IPS DF 6.9 (cell line): ENCODE measurements at regions not wholly inside any gene's neighbourhood (a gene's known extent, or its start where the extent isn't known, plus 50 kb on each side); places are given as distances from the start of the nearest gene placed in this dataset.

Source experiments
- DNase-seq: peaks from one replicate; pipeline ENCODE4 v3.0.0-alpha.2; 2013; ENCODE audit warnings: low read depth, low spot score
- H3K27ac ChIP-seq: one replicate; pipeline ENCODE4 v1.5.1; 2013; ENCODE audit warnings: low read length, control low read depth
- H3K27me3 ChIP-seq: 2 replicates; pipeline ENCODE4 v1.6.1; 2013; ENCODE audit warnings: mild to moderate bottlenecking, low read length; ENCODE audit not compliant: control insufficient read depth, insufficient read depth
- H3K36me3 ChIP-seq: 2 replicates; pipeline ENCODE4 v1.6.1; 2013; ENCODE audit warnings: low read length; ENCODE audit not compliant: control insufficient read depth, insufficient read depth
- H3K4me1 ChIP-seq: 2 replicates; pipeline ENCODE4 v1.6.1; 2013; ENCODE audit warnings: low read length; ENCODE audit not compliant: control insufficient read depth, insufficient read depth
- H3K4me3 ChIP-seq: 2 replicates; pipeline ENCODE4 v1.5.1; 2013; ENCODE audit warnings: mild to moderate bottlenecking, low read length
- H3K9me3 ChIP-seq: 2 replicates; pipeline ENCODE4 v1.6.1; 2013; ENCODE audit warnings: low read length, inconsistent platforms; ENCODE audit not compliant: control insufficient read depth, insufficient read depth
- WGBS: extraction: QIAGEN DNeasy Blood & Tissue Kit; methylation state at CpG from one replicate; pipeline ENCODE4 v1.1.7; 2013; ENCODE audit warnings: mixed read lengths, missing lambda C conversion rate; ENCODE audit not compliant: insufficient read length, insufficient coverage; 5-methylcytosine and 5-hydroxymethylcytosine counted together

DNA sequence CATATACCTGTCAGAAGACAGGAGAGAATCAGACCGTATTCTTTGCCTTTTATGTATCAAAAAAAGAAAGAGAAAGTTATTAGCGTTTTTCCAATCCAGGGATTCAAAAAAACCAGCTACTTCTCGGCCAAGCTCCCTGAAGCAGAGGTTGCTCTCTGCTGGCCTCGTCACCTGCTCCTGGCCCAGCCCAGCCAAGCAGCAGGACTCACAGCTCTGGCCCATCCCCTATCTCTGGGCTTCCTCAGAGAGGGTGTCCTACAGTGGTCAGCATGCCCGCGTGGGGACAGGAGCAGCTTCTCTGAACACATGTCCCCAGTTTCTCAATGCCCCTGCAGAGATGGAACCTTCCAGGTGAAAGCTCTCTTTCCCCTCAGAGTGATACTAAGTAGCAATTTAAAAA lies 209.0 kb downstream of the URI1 start:
- no peaks in the 10 kb centered on the region for H3K9me3 ChIP-seq

DNA sequence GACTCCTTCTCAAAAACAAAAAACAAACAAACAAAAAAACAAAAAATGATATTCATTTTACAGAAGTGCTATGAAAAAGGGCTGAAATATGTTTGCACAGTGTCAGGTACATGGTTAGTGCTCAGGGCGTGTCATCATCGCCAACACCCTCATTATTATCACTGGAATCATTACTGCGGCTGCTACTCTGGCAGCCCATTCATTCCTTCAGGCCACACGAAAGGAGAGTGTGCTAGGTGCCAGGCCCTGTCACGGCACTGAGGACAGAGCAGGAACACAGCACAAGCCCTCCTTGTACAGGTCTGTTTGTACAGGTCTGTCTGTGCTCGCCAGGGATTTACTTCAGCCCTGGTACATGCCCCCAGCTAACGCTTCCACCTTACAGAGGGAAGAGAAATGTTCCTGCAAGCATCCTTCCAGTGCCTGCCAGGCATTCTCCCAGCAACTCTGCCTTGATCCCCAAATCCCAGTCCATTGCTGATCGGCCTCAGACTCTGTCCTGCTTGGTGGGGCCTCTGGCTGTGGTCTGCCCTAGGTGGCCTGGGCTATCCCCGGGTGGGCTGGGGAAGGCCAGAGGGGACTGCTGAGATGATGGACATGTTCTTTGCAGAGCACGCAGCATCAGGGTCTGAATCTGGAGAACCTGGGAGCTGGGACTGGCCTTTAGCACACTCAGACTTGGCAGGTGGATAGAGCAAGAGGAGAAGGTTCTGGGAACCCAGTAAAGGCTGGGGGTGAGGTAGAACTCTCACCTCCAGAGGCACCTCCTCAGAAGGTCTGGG lies 210.7 kb downstream of the URI1 start:
- no peak overlapping the region for H3K4me3 ChIP-seq
- H3K27me3 ChIP-seq = no peaks in the 10 kb centered on the region
- no peak for DNase-seq
- H3K27ac ChIP-seq = no peak overlapping the region
- no peaks in the 10 kb centered on the region for H3K36me3 ChIP-seq
- no peaks in the 10 kb centered on the region for H3K9me3 ChIP-seq
- WGBS = no CpG with 5 or more reads among the region's 10 CpGs
- H3K4me1 ChIP-seq = no peaks in the 10 kb centered on the region

More for the DNA sequence above, 209.0 kb downstream of the URI1 start:
- DNase-seq = no peak
- Histone ChIP-seq H3K4me3 (no peak overlapping the region), H3K4me1 (no peaks in the 10 kb centered on the region), H3K27me3 (no peaks in the 10 kb centered on the region), H3K36me3 (no peaks in the 10 kb centered on the region), H3K27ac (no peak overlapping the region)
- no CpG with 5 or more reads among the region's 6 CpGs for WGBS

DNA sequence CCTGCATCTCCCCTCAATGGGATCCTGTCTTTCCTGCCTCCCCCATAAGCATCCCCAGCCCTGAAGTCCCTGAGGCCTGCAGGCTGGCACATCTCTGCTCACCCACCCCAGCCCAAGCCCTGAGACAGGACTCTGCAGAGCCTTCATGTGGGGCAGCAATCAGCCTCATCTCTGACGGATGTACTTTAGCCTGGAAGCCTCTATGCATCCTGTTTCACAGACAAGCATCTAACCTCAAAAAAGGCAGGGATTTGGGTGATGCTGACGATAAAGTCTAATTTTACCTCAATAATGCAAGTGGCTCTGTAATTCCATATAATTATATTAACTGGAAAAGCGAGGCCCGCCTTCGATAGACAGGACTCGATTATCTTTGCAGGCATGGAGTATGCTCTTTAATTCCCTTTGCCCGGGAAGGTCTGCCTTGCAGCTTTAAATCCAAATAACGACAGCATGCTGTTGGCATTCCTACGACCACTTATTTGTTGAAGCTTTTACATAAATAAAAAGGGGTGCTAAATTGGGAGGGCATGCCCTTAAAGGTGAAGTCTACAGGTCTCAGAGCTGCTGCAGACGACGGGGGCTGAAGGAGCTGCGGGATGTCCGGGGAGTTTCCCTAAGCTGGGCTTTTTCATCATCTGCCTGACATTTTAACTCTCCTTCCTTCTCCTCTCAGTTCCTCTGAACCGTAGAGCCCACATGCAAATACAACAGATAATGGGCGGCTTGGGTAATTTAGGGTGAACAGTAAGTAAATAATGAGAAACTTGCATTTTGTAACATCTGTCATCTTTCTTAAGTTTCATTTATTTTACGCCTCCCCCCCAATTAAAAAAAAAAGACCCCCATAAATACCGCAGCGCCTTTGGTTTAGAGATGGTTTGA lies 211.5 kb downstream of the URI1 start:
- Histone ChIP-seq H3K27ac (no peak overlapping the region), H3K4me1 (no peaks in the 10 kb centered on the region), H3K27me3 (no peaks in the 10 kb centered on the region), H3K36me3 (no peaks in the 10 kb centered on the region), H3K9me3 (no peaks in the 10 kb centered on the region), H3K4me3 (no peak overlapping the region)
- no CpG with 5 or more reads among the region's 18 CpGs for WGBS
- DNase-seq = no peak

DNA sequence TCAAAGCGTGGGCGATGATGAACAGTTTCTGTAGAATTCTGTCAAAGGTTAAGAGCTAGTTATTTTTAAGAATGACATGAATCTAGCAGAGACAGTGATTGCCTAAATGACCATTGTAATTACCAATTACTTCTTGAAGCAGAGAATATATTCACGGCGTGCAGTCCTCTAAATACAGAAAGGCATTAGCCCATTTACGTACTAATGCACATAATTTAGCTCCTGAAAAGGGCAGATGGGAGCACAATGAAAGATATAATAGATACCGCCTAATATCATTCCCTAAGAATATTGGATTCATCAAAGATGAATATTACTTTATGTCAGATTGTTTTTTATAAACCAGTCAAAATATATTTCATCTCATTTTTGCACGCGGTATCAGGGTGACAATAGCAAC lies 212.4 kb downstream of the URI1 start:
- no peaks in the 10 kb centered on the region for H3K4me1 ChIP-seq
- H3K27ac ChIP-seq = no peak overlapping the region
- WGBS = no CpG with 5 or more reads among the region's 8 CpGs

DNA sequence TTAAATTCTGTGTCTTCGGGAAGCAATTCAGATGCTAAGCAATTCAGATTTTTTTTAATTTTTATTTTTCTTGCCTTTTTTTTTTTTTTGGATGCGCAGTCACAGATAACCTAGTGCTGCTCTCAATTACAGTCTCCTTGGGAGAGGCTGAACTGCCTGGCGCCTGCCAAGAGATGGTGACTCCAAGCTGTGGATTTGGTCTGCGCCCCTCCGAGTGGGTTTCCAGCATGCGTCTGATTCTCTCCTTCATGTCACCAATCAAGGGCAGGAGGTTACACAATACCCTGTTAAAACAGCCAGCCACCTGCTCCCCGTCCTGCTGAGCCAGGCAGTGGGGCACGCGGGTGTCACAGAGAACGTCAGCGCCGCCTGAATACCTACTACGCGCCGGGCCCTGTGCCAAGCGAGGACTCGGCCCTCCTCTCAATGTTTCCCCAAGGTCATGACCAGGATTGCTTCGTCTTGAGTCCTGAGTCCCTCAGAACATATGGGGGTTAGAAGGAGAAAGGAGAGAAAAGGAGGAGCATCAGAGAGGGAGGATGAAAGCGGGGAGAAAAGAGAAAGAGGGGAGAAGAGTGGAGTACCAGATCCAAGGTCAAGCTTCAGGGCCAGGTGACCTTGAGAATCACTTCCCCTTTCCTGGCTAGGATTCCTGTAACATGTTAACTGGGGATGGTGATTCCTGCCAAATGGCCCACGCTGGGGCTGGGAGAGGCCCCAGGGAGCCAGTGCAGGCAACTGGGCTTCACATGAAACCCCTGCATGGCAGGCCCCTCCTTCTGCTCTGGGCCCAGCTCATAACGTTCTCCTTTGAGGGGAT lies 213.6 kb downstream of the URI1 start:
- Histone ChIP-seq H3K27me3 (no peaks in the 10 kb centered on the region), H3K4me1 (no peaks in the 10 kb centered on the region), H3K27ac (no peak overlapping the region), H3K36me3 (no peaks in the 10 kb centered on the region), H3K9me3 (no peaks in the 10 kb centered on the region), H3K4me3 (no peak overlapping the region)
- no peak for DNase-seq
- no CpG with 5 or more reads among the region's 21 CpGs for WGBS

More for the DNA sequence above, 212.4 kb downstream of the URI1 start:
- H3K36me3 ChIP-seq = no peaks in the 10 kb centered on the region
- H3K9me3 ChIP-seq = no peaks in the 10 kb centered on the region
- DNase-seq = no peak
- H3K4me3 ChIP-seq = no peak overlapping the region
- no peaks in the 10 kb centered on the region for H3K27me3 ChIP-seq

DNA sequence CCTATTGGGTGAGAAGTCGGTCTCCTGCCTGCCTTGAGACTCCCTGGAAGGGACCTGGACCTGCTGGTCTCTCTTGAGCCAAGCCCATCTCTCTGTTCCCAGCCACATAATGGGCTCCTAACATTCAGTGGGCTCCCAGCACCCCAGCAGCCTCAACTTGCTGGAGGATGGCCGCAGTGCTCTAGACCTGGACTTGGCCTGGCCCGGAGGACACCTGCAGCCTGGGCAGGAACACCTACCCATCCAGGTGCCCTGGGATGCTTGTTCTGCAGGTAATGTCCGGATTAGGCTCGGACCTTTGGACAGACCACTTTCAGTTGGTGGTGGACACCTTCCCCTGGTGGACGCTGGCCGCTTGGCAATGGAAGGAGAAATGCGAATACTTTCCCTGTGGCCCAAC lies 214.6 kb downstream of the URI1 start:
- H3K4me3 ChIP-seq = no peak overlapping the region
- no peak for DNase-seq
- H3K9me3 ChIP-seq = no peaks in the 10 kb centered on the region
- no peaks in the 10 kb centered on the region for H3K27me3 ChIP-seq
- H3K27ac ChIP-seq = no peak overlapping the region
- no peaks in the 10 kb centered on the region for H3K36me3 ChIP-seq
- no peaks in the 10 kb centered on the region for H3K4me1 ChIP-seq
- no CpG with 5 or more reads among the region's 8 CpGs for WGBS

DNA sequence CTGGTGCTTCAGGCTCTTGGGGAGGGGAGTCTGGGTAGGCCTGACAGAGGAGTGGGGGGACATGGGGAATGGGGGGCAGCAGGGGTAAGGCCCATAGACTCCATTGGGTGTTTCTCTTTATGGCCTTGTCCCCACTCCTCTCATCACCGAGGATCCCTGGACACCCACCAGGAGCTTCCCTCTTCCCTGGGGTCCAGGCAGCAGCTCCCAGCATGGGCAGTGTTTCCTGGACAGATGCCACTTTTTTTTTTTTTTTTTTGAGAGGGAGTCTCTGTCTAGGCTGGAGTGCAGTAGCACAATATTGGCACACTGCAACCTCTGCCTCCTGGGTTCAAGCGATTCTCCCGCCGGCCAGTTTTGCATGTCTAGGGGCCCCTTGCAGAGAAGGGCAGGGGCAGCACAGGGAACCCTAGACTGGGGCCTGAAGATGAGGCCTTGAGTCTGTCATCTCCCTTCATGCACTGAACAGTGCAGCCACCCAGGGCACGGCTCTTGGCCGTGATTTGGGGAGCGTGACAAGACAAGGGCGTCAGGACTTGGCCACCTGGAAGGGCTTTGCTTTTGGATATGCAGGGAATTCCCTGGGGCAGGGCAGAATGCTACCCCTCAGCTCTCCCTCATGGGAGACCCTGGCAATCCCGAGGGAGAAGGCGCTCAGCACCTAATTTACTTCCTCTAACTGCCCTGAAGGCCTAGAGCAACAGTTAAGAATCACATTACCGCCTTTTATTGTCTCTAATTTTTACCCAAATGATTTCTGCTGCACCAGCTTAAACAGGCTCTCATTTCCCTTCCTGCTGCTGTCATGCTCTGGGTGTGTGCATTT lies 213.9 kb upstream of the ZNF536 start:
- Histone ChIP-seq H3K36me3 (no peaks in the 10 kb centered on the region), H3K4me1 (no peaks in the 10 kb centered on the region), H3K9me3 (no peaks in the 10 kb centered on the region), H3K27me3 (no peaks in the 10 kb centered on the region), H3K4me3 (no peak overlapping the region), H3K27ac (no peak overlapping the region)
- WGBS = no CpG with 5 or more reads among the region's 11 CpGs
- no peak for DNase-seq

DNA sequence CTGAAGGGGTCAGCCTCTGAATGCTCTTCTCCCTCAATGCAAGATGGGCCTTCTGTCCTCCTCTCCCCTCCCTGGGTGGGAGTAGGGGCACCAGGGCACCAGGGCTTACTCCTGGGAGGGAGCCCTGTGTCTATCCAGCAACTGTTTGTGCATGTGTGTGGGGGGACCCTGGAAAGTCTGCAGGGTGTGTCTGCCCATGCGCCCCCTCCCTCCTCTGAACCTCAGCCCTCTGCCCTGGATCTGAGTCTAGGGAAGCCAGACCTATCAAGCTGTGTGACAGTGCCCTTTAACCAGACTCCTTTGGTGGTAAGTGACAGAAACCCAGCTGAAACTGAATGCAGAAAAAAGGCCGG lies 213.3 kb upstream of the ZNF536 start:
- Histone ChIP-seq H3K36me3 (no peaks in the 10 kb centered on the region), H3K27me3 (no peaks in the 10 kb centered on the region), H3K9me3 (no peaks in the 10 kb centered on the region), H3K27ac (no peak overlapping the region), H3K4me1 (no peaks in the 10 kb centered on the region), H3K4me3 (no peak overlapping the region)
- WGBS = no CpG with 5 or more reads among the region's 2 CpGs
- DNase-seq = no peak

DNA sequence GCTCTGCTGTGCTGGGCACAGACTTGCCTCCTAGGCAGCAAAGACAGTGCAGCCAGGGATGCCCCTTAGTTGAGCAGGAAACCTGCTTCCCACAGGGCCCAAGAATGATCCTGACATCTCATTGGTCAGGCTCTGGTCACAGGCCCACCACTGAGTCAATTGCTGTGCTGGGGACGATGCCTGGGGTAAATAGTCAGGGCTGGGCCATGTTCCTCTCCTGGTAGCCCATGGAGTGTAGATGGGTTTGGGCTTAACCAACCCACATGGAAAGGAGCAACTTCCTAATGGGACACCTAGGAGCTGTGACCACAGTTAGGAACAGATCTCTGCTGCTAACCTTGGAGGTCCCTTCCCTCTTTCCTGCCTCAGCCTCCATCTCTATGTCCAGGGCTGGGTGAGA lies 212.5 kb upstream of the ZNF536 start:
- no CpG with 5 or more reads among the region's 1 CpG for WGBS
- no peaks in the 10 kb centered on the region for H3K4me1 ChIP-seq
- H3K27me3 ChIP-seq = no peaks in the 10 kb centered on the region
- no peak overlapping the region for H3K4me3 ChIP-seq
- no peaks in the 10 kb centered on the region for H3K9me3 ChIP-seq
- DNase-seq = no peak
- H3K36me3 ChIP-seq = no peaks in the 10 kb centered on the region
- H3K27ac ChIP-seq = no peak overlapping the region
